ENCODE measurements at regions not wholly inside any gene's neighbourhood (a gene's known extent, or its start where the extent isn't known, plus 50 kb on each side); places are given as distances from the start of the nearest gene placed in this dataset.

DNA sequence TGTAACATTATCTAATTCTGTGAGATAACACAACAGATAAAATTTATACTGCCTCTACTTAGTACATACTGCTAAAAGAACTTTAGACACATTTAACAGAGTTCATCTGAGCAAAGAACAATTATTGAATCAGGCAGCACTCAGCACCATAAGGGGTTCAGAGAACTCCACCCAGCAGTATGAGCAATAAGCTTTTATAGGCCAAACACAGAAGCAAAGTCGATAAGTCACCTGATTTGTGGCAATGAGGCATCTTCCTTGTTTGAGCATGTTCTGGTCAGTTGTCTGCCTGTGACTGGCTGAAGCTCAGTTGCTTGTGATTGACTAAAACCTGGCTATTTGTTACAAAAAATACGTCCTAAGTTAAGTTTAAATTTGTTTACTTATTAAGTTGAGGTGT is 746.1 kb upstream of the DDX18 start:
- H3K4me1 ChIP-seq: no peaks in the 10 kb centered on the region
- H3K4me3 ChIP-seq: no peak overlapping the region
- 79% methylated on average over 2 of the region's 2 CpGs for WGBS
- DNase-seq (ENCODE audit: low spot score in 2 of 2): no peak
- no peaks in the 10 kb centered on the region for H3K27me3 ChIP-seq
- H3K9me3 ChIP-seq: no peaks in the 10 kb centered on the region
- H3K36me3 ChIP-seq: no peaks in the 10 kb centered on the region
- TF ChIP-seq EP300 (IDR thresholded peaks at IDR 0.05) (no peak), POLR2AphosphoS5 (IDR thresholded peaks at IDR 0.05) (no peak), POLR2A (IDR thresholded peaks at IDR 0.05) (no peak)
- TF ChIP-seq, protein P1, sequence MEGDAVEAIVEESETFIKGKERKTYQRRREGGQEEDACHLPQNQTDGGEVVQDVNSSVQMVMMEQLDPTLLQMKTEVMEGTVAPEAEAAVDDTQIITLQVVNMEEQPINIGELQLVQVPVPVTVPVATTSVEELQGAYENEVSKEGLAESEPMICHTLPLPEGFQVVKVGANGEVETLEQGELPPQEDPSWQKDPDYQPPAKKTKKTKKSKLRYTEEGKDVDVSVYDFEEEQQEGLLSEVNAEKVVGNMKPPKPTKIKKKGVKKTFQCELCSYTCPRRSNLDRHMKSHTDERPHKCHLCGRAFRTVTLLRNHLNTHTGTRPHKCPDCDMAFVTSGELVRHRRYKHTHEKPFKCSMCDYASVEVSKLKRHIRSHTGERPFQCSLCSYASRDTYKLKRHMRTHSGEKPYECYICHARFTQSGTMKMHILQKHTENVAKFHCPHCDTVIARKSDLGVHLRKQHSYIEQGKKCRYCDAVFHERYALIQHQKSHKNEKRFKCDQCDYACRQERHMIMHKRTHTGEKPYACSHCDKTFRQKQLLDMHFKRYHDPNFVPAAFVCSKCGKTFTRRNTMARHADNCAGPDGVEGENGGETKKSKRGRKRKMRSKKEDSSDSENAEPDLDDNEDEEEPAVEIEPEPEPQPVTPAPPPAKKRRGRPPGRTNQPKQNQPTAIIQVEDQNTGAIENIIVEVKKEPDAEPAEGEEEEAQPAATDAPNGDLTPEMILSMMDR (IDR thresholded peaks at IDR 0.05): no peak
- H3K27ac ChIP-seq: no peak overlapping the region

DNA sequence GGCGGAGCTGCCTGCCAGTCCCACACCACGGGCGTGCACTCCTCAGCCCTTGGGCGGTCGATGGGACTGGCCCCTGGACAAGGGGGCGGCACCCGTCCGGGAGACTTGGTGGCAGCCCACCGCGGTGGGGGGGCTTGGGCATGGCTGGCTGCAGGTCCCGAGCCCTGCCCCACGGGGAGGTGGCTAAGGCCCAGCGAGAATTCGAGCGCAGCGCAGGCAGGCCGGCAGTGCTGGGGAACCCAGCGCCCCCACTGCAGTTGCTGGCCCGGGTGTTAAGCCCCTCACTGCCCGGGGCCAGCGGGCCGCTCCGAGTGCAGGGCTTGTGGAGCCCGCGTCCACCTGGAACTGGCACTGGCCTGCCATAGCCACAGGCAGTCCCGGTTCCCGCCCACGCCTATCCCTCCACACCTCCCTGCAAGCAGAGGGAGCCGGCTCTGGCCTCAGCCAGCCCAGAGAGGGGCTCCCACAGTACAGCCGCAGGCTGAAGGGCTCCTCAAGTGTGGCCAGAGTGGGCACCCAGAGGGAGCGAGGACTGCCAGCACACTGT is 742.9 kb upstream of the DDX18 start:
- no peaks in the 10 kb centered on the region for H3K36me3 ChIP-seq
- TF ChIP-seq POLR2AphosphoS5 (IDR thresholded peaks at IDR 0.05) (no peak), POLR2A (IDR thresholded peaks at IDR 0.05) (no peak), EP300 (IDR thresholded peaks at IDR 0.05) (no peak)
- TF ChIP-seq, protein P1 (IDR thresholded peaks at IDR 0.05): no peak
- no peaks in the 10 kb centered on the region for H3K4me1 ChIP-seq
- H3K9me3 ChIP-seq: no peaks in the 10 kb centered on the region
- 90% methylated on average over 2 of the region's 31 CpGs for WGBS
- H3K4me3 ChIP-seq: no peak overlapping the region
- no peaks in the 10 kb centered on the region for H3K27me3 ChIP-seq
- H3K27ac ChIP-seq: no peak overlapping the region
- DNase-seq (ENCODE audit: low spot score in 2 of 2): peak; percentile 58 to 76

DNA sequence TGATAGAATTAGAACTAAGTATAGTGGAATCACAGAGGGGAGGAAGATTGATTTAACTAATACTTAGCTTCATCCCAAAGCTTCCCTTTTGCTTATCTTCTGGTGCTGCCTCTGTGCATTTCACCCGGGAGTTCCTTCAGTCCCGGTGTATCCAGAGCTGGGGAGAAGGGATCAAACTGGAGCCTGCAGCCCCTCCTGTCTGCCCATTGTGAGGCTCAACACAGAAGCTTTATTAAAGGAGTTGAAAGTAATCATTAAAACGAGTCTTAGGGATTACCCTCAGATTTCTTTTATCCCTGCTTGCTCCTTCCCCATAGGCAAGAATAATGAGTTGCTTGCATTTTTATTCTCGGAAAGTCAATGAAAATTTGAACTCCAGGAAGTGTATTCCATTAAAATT is 739.7 kb upstream of the DDX18 start:
- 71% methylated on average over 4 of the region's 4 CpGs for WGBS
- no peaks in the 10 kb centered on the region for H3K4me1 ChIP-seq
- no peaks in the 10 kb centered on the region for H3K36me3 ChIP-seq
- no peaks in the 10 kb centered on the region for H3K9me3 ChIP-seq
- H3K27ac ChIP-seq: no peak overlapping the region
- no peak overlapping the region for H3K4me3 ChIP-seq
- H3K27me3 ChIP-seq: no peaks in the 10 kb centered on the region
- TF ChIP-seq EP300 (IDR thresholded peaks at IDR 0.05): no peak
- no peak for TF ChIP-seq POLR2AphosphoS5 (IDR thresholded peaks at IDR 0.05)
- TF ChIP-seq, protein P1 (IDR thresholded peaks at IDR 0.05): no peak
- no peak for TF ChIP-seq POLR2A (IDR thresholded peaks at IDR 0.05)
- DNase-seq (ENCODE audit: low spot score in 2 of 2): no peak

DNA sequence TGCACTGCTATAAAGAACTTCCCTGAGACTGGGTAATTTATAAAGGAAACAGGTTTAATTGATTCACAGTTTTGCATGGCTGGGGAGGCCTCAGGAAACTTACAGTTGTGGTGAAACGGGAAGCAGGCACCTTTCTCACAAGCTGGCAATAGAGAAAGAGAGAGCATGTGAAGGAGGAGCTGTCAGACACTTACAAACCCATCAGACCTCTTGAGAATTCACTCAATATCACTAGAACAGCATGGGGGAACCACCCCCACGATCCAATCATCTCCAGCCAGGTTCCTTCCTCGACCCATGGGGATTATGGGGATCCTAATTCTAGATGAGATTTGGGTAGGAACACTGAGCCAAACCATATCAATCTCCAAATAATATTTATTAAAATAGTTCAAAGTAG is 729.2 kb upstream of the DDX18 start:
- Histone ChIP-seq H3K9me3 (peaks cover 3% of the 10 kb centered on the region), H3K27ac (no peak overlapping the region), H3K4me3 (no peak overlapping the region), H3K36me3 (no peaks in the 10 kb centered on the region), H3K4me1 (no peaks in the 10 kb centered on the region), H3K27me3 (no peaks in the 10 kb centered on the region)
- no peak for DNase-seq (ENCODE audit: low spot score in 2 of 2)
- TF ChIP-seq POLR2A (IDR thresholded peaks at IDR 0.05) (no peak), POLR2AphosphoS5 (IDR thresholded peaks at IDR 0.05) (no peak), EP300 (IDR thresholded peaks at IDR 0.05) (no peak)
- TF ChIP-seq, protein P1 (IDR thresholded peaks at IDR 0.05): no peak
- 53% methylated on average over 3 of the region's 3 CpGs for WGBS

DNA sequence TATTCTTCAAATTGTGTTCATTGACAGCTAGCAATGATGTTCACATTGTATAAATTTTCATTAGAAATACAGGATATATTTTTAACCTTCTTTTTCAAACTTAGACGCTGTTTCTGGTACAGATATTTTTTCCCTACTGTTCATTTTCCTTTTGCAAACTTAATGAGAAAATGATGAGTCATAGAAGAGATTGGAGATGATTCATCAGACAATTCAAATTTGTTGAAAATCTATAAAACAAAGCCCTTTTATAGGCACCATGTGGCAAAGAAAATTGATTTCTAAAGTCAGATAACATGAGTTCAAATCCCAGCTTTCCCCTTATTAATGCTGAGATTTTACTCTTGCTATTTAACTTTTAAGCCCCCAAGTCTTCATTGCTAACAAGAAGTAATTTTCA is 728.8 kb upstream of the DDX18 start:
- H3K4me1 ChIP-seq: no peaks in the 10 kb centered on the region

More for the DNA sequence above, 728.8 kb upstream of the DDX18 start:
- Histone ChIP-seq H3K9me3 (peaks cover 3% of the 10 kb centered on the region), H3K27ac (no peak overlapping the region), H3K36me3 (no peaks in the 10 kb centered on the region), H3K4me3 (no peak overlapping the region), H3K27me3 (no peaks in the 10 kb centered on the region)
- no peak for DNase-seq (ENCODE audit: low spot score in 2 of 2)
- TF ChIP-seq, protein P1 (IDR thresholded peaks at IDR 0.05): no peak
- no peak for TF ChIP-seq POLR2AphosphoS5 (IDR thresholded peaks at IDR 0.05)
- no peak for TF ChIP-seq POLR2A (IDR thresholded peaks at IDR 0.05)
- no peak for TF ChIP-seq EP300 (IDR thresholded peaks at IDR 0.05)
- WGBS: 82% methylated on average over 1 of the region's 1 CpG

All from suprapubic skin (tissue), 4 donors.